PC-3 (cell line): ENCODE measurements at regions not wholly inside any gene's neighbourhood (a gene's known extent, or its start where the extent isn't known, plus 50 kb on each side); places are given as distances from the start of the nearest gene placed in this dataset.

ENCODE experiments used
- ATAC-seq: fragments of 200-7000 bp; cut with Tn5 transposase; 2 replicates; pipeline ENCODE4 v1.9.1; 2020; ENCODE audit warnings: mild to moderate bottlenecking, moderate library complexity
- BruUV-seq: library from RNA; stranded (reverse); fragments of 400-500 nt; replicated peaks from 2 replicates; lab custom pipeline; 2021; lab: Mats Ljungman, UMichigan
- CTCF ChIA-PET: fragments of 300-600 bp; sonication (Branson Sonifier 250); formaldehyde crosslinking; loops from one replicate; lab custom pipeline; 2022; ENCODE audit warnings: antibody characterized with exemption; lab: Charles Lee
- POLR2A ChIA-PET: fragments of 300-600 bp; sonication (Branson Sonifier 250); formaldehyde crosslinking; loops from one replicate; lab custom pipeline; 2022; ENCODE audit warnings: antibody characterized with exemption; ENCODE audit not compliant: unreplicated experiment; lab: Charles Lee
- DNase-seq: peaks from one replicate; pipeline ENCODE4 v3.0.0-alpha.2; 2015
- H2AFZ ChIP-seq: fragments of 300-600 bp; sonication (generic); 2 replicates; pipeline ENCODE4 v1.6.0; 2016; ENCODE audit warnings: antibody characterized with exemption, low read length
- H3F3A ChIP-seq: fragments of 300-600 bp; sonication (generic); one replicate; pipeline ENCODE4 v1.6.0; 2017; ENCODE audit warnings: antibody characterized with exemption, low read length, control low read depth, mild to moderate bottlenecking; ENCODE audit not compliant: unreplicated experiment
- H3K27ac ChIP-seq: fragments of 300-600 bp; sonication (generic); 2 replicates; pipeline ENCODE4 v1.5.1; 2016; ENCODE audit warnings: mild to moderate bottlenecking, low read length
- H3K27me3 ChIP-seq: fragments of 300-600 bp; sonication (generic); 2 replicates; pipeline ENCODE4 v1.6.1; 2016; ENCODE audit warnings: low read length, mixed read lengths
- H3K36me3 ChIP-seq: fragments of 300-600 bp; sonication (generic); 2 replicates; pipeline ENCODE4 v1.6.1; 2016; ENCODE audit warnings: low read depth, mixed run types, low read length, mixed read lengths
- H3K4me1 ChIP-seq: fragments of 300-600 bp; sonication (generic); 2 replicates; pipeline ENCODE4 v1.5.1; 2016; ENCODE audit warnings: low read length; ENCODE audit not compliant: insufficient read depth
- H3K4me2 ChIP-seq: fragments of 300-600 bp; sonication (generic); 2 replicates; pipeline ENCODE4 v1.6.0; 2016; ENCODE audit warnings: low read length
- H3K4me3 ChIP-seq: fragments of 300-600 bp; sonication (generic); 2 replicates; pipeline ENCODE4 v1.5.1; 2016; ENCODE audit warnings: mild to moderate bottlenecking, low read length, mixed read lengths
- H3K79me2 ChIP-seq: fragments of 300-600 bp; sonication (generic); 2 replicates; pipeline ENCODE4 v1.6.1; 2017; ENCODE audit warnings: low read length, mixed read lengths
- H3K9ac ChIP-seq: fragments of 300-600 bp; sonication (generic); 2 replicates; pipeline ENCODE4 v1.6.0; 2016; ENCODE audit warnings: mild to moderate bottlenecking, low read length
- H3K9me2 ChIP-seq: fragments of 300-600 bp; sonication (generic); replicated peaks from 2 replicates; pipeline ENCODE4 v1.6.1; 2016; ENCODE audit warnings: mixed run types, low read length, mixed read lengths
- H3K9me3 ChIP-seq: fragments of 300-600 bp; sonication (generic); 2 replicates; pipeline ENCODE4 v1.6.1; 2016; ENCODE audit warnings: low read length, mixed read lengths
- H4K20me1 ChIP-seq: fragments of 300-600 bp; sonication (generic); 2 replicates; pipeline ENCODE4 v1.6.1; 2016; ENCODE audit warnings: low read length, mixed read lengths
- CTCF ChIP-seq: fragments of 300-600 bp; sonication (generic); conservative IDR thresholded peaks from 2 replicates; pipeline ENCODE4 v1.5.1; 2017; ENCODE audit warnings: antibody characterized with exemption, low read depth, mild to moderate bottlenecking, low read length
- EZH2 ChIP-seq: fragments of 300-600 bp; sonication (generic); IDR thresholded peaks from one replicate; pipeline ENCODE4 v1.6.1; 2017; ENCODE audit warnings: antibody characterized with exemption, mild to moderate bottlenecking, low read length; ENCODE audit not compliant: unreplicated experiment
- EZH2phosphoT487 ChIP-seq: fragments of 300-600 bp; sonication (generic); IDR thresholded peaks from 2 replicates; pipeline ENCODE4 v1.6.1; 2018; ENCODE audit warnings: mild to moderate bottlenecking, antibody characterized with exemption, low read length, borderline replicate concordance
- intact Hi-C: fragments of 100-400 bp; cut with micrococcal nuclease; formaldehyde crosslinking; loops from 2 replicates; pipeline ENCODE4 v1.9.0; 2023

DNA sequence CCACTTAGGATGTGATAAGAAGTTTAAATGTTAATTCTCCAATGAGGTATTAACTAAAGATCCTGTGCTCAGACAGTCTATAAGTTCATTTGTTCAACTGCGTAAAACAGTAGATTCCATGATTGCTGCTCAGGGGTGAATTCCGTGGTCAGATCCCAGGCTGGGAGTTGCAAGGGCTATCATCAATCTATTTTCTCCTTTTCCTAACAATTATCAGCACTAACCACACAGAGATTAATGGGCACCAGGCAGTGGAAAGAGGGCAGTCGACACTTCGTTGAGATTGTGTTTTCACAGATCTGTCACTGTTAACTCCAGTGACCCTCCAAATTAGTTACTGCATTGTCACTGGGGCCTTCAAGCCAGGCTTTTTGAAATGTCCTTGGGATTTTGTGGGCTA lies 154.1 kb upstream of the SPRED2 start:
- no peak overlapping the region for H3K4me3 ChIP-seq
- no peaks in the 10 kb centered on the region for H3K4me1 ChIP-seq
- no peaks in the 10 kb centered on the region for H3K9me3 ChIP-seq
- no peak for ATAC-seq
- BruUV-seq = no TSS peak
- H4K20me1 ChIP-seq = no peaks in the 10 kb centered on the region
- DNase-seq = no peak
- no peaks in the 10 kb centered on the region for H3K36me3 ChIP-seq
- H3F3A ChIP-seq = no peaks in the 10 kb centered on the region
- H3K9me2 ChIP-seq = no peaks in the 10 kb centered on the region
- intact Hi-C loops = no loop called here
- H3K4me2 ChIP-seq = no peak overlapping the region
- ChIA-PET CTCF (no interaction called here), POLR2A (no interaction called here)
- H3K79me2 ChIP-seq = no peaks in the 10 kb centered on the region
- H2AFZ ChIP-seq = no peak overlapping the region
- no peak overlapping the region for H3K9ac ChIP-seq
- no peak for TF ChIP-seq EZH2phosphoT487
- no peak for TF ChIP-seq EZH2
- TF ChIP-seq CTCF = no peak
- H3K27ac ChIP-seq = no peak overlapping the region
- H3K27me3 ChIP-seq = no peaks in the 10 kb centered on the region

- no peak for DNase-seq
- Histone ChIP-seq H3K36me3 (no peaks in the 10 kb centered on the region), H3K9me2 (no peaks in the 10 kb centered on the region), H3K9me3 (no peaks in the 10 kb centered on the region), H3K27ac (no peak overlapping the region), H3F3A (no peaks in the 10 kb centered on the region), H3K4me3 (no peak overlapping the region), H3K79me2 (no peaks in the 10 kb centered on the region), H3K4me1 (no peaks in the 10 kb centered on the region), H3K27me3 (no peaks in the 10 kb centered on the region), H2AFZ (no peak overlapping the region), H3K4me2 (no peak overlapping the region), H3K9ac (no peak overlapping the region), H4K20me1 (no peaks in the 10 kb centered on the region)
- no TSS peak for BruUV-seq
- TF ChIP-seq EZH2phosphoT487 (no peak), EZH2 (no peak), CTCF (no peak)
- ATAC-seq = no peak
- intact Hi-C loops = no loop called here
- ChIA-PET POLR2A (no interaction called here), CTCF (interaction anchor here (0.7 kb wide), 2 partner anchors 29 to 35 kb away, joined by 6 to 10 read pairs; no protein-coding TSS in a partner anchor)
Observed at GRCh38 chr2:65583061-65583460, 150.7 kb upstream of the SPRED2 start.

DNA sequence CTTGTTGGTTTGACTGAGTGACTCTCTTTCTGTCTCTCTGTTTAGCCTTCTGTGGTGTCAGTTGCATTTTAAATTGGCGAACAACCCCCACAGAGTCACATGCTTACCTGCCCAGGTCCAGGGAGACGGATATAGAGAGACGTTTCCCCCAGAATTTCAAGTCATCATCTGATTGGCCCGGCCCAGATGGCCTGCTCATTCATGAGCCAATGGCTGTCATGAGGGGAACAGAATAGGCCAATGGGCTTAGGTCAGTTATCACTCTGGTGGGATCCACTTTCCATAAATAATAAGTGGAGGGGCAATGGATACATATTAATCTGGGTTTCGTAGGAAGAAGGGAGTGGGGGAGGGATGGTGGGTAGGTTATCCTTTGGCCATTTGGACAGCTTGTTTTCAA lies 150.0 kb upstream of the SPRED2 start:
- no peaks in the 10 kb centered on the region for H3K36me3 ChIP-seq
- H3K9me3 ChIP-seq = no peaks in the 10 kb centered on the region
- H3K9me2 ChIP-seq = no peaks in the 10 kb centered on the region
- ATAC-seq (no peak), DNase-seq (no peak)
- H3F3A ChIP-seq = no peaks in the 10 kb centered on the region
- BruUV-seq = no TSS peak
- no peak for TF ChIP-seq CTCF
- no peak for TF ChIP-seq EZH2phosphoT487
- no peak for TF ChIP-seq EZH2
- H2AFZ ChIP-seq = no peak overlapping the region
- no peak overlapping the region for H3K4me3 ChIP-seq
- peaks cover 5% of the 10 kb centered on the region for H3K4me1 ChIP-seq
- no peaks in the 10 kb centered on the region for H3K27me3 ChIP-seq
- no peak overlapping the region for H3K4me2 ChIP-seq
- H4K20me1 ChIP-seq = no peaks in the 10 kb centered on the region
- H3K9ac ChIP-seq = no peak overlapping the region
- intact Hi-C loops = no loop called here
- ChIA-PET POLR2A (no interaction called here), CTCF (no interaction called here)
- no peaks in the 10 kb centered on the region for H3K79me2 ChIP-seq
- no peak overlapping the region for H3K27ac ChIP-seq
